ENCODE measurements at regions not wholly inside any gene's neighbourhood (a gene's known extent, or its start where the extent isn't known, plus 50 kb on each side); places are given as distances from the start of the nearest gene placed in this dataset.
"Not testable (repeated sequence)": the region's sequence is repeated elsewhere in the genome, so short reads cannot be mapped to it uniquely, and the experiment has no call there.

- TF ChIP-seq NFRKB (IDR thresholded peaks at IDR 0.05) (no peak), BHLHE40 (IDR thresholded peaks at IDR 0.05; ENCODE audit: borderline replicate concordance) (no peak), ELF4 (IDR thresholded peaks at IDR 0.05) (no peak), FOXM1 (IDR thresholded peaks at IDR 0.05; ENCODE audit: borderline replicate concordance) (no peak), PKNOX1 (IDR thresholded peaks at IDR 0.05) (no peak), CTBP1 (IDR thresholded peaks at IDR 0.05; ENCODE audit: borderline replicate concordance) (no peak), SUZ12 (IDR thresholded peaks at IDR 0.05) (no peak), FOXA1 (IDR thresholded peaks at IDR 0.05) (no peak), HDGF (IDR thresholded peaks at IDR 0.05; ENCODE audit: borderline replicate concordance) (no peak), ARNT (IDR thresholded peaks at IDR 0.05) (no peak), LEF1 (IDR thresholded peaks at IDR 0.05; ENCODE audit: borderline replicate concordance) (no peak), SP1 (IDR thresholded peaks at IDR 0.05) (no peak), FOXK2 (IDR thresholded peaks at IDR 0.05) (no peak), L3MBTL2 (conservative IDR thresholded peaks at IDR 0.05) (no peak), ZNF384 (IDR thresholded peaks at IDR 0.05) (no peak), TARDBP (IDR thresholded peaks at IDR 0.05) (no peak)
- ChIA-PET CTCF (no interaction called here), POLR2A (no interaction called here)
- no peak for DNase-seq (ENCODE audit: extremely low spot score)
These were observed 183.5 kb upstream of the GCFC2 start for GRCh38 chr2:75894170-75894569.

GRCh38 chr2:75892490-75892889 is 181.8 kb upstream of the GCFC2 start:
- no peak for TF ChIP-seq L3MBTL2 (conservative IDR thresholded peaks at IDR 0.05)
- TF ChIP-seq ZNF384 (IDR thresholded peaks at IDR 0.05): no peak
- TF ChIP-seq FOXA1 (IDR thresholded peaks at IDR 0.05): no peak
- TF ChIP-seq TARDBP (IDR thresholded peaks at IDR 0.05): no peak
- no peak for TF ChIP-seq CTBP1 (IDR thresholded peaks at IDR 0.05; ENCODE audit: borderline replicate concordance)
- TF ChIP-seq PKNOX1 (IDR thresholded peaks at IDR 0.05): no peak
- TF ChIP-seq ELF4 (IDR thresholded peaks at IDR 0.05): no peak
- ChIA-PET POLR2A (no interaction called here), CTCF (no interaction called here)
- DNase-seq (ENCODE audit: extremely low spot score): no peak

GRCh38 chr2:75882530-75882929 is 171.8 kb upstream of the GCFC2 start:
- TF ChIP-seq LEF1 (IDR thresholded peaks at IDR 0.05; ENCODE audit: borderline replicate concordance) (no peak), SP1 (IDR thresholded peaks at IDR 0.05) (no peak), ZNF384 (IDR thresholded peaks at IDR 0.05) (no peak), ELF4 (IDR thresholded peaks at IDR 0.05) (no peak), CTBP1 (IDR thresholded peaks at IDR 0.05; ENCODE audit: borderline replicate concordance) (no peak), TARDBP (IDR thresholded peaks at IDR 0.05) (no peak), FOXA1 (IDR thresholded peaks at IDR 0.05) (no peak)
- DNase-seq (ENCODE audit: extremely low spot score): no peak
- ChIA-PET CTCF (no interaction called here), POLR2A (no interaction called here)

GRCh38 chr2:75875606-75876005 is 164.9 kb upstream of the GCFC2 start:
- POLR2A ChIA-PET; CTCF ChIA-PET; DNase-seq (ENCODE audit: extremely low spot score): not testable (repeated sequence)

GRCh38 chr2:75871762-75872614 is 161.3 kb upstream of the GCFC2 start:
- POLR2A ChIA-PET; DNase-seq (ENCODE audit: extremely low spot score): not testable (repeated sequence)
- CTCF ChIA-PET: interaction anchor here (0.6 kb wide), 1 partner anchor 23 kb away, joined by 3 read pairs; no protein-coding TSS in a partner anchor

- TF ChIP-seq ZNF384 (IDR thresholded peaks at IDR 0.05) (no peak), NFRKB (IDR thresholded peaks at IDR 0.05) (no peak), ARNT (IDR thresholded peaks at IDR 0.05) (no peak), HDGF (IDR thresholded peaks at IDR 0.05; ENCODE audit: borderline replicate concordance) (no peak), L3MBTL2 (conservative IDR thresholded peaks at IDR 0.05) (no peak), FOXK2 (IDR thresholded peaks at IDR 0.05) (no peak), SUZ12 (IDR thresholded peaks at IDR 0.05) (no peak), LEF1 (IDR thresholded peaks at IDR 0.05; ENCODE audit: borderline replicate concordance) (no peak), TARDBP (IDR thresholded peaks at IDR 0.05) (no peak), ELF4 (IDR thresholded peaks at IDR 0.05) (no peak), FOXA1 (IDR thresholded peaks at IDR 0.05) (no peak), FOXM1 (IDR thresholded peaks at IDR 0.05; ENCODE audit: borderline replicate concordance) (no peak), SP1 (IDR thresholded peaks at IDR 0.05) (no peak), PKNOX1 (IDR thresholded peaks at IDR 0.05) (no peak), CTBP1 (IDR thresholded peaks at IDR 0.05; ENCODE audit: borderline replicate concordance) (no peak), BHLHE40 (IDR thresholded peaks at IDR 0.05; ENCODE audit: borderline replicate concordance) (no peak)
- CTCF ChIA-PET: no interaction called here
These were observed 160.0 kb upstream of the GCFC2 start for GRCh38 chr2:75870651-75871137.

GRCh38 chr2:75870133-75870532 is 159.4 kb upstream of the GCFC2 start:
- TF ChIP-seq BHLHE40 (IDR thresholded peaks at IDR 0.05; ENCODE audit: borderline replicate concordance): no peak
- TF ChIP-seq NFRKB (IDR thresholded peaks at IDR 0.05): no peak
- no peak for TF ChIP-seq HDGF (IDR thresholded peaks at IDR 0.05; ENCODE audit: borderline replicate concordance)
- no peak for TF ChIP-seq ZNF384 (IDR thresholded peaks at IDR 0.05)
- no peak for TF ChIP-seq CTBP1 (IDR thresholded peaks at IDR 0.05; ENCODE audit: borderline replicate concordance)
- CTCF ChIA-PET: no interaction called here
- DNase-seq (ENCODE audit: extremely low spot score): no peak
- POLR2A ChIA-PET: no interaction called here

More at GRCh38 chr2:75870651-75871137, 160.0 kb upstream of the GCFC2 start:
- DNase-seq (ENCODE audit: extremely low spot score): no peak
- POLR2A ChIA-PET: no interaction called here
